ENCODE measurements at regions not wholly inside any gene's neighbourhood (a gene's known extent, or its start where the extent isn't known, plus 50 kb on each side); places are given as distances from the start of the nearest gene placed in this dataset.

GRCh38 chr16:54808890-54809289 lies 121.8 kb upstream of the IRX5 start:
- no peak for TF ChIP-seq MYC (IDR thresholded peaks at IDR 0.05; ENCODE audit: low read depth, low read length)
- TF ChIP-seq CTCF (IDR thresholded peaks at IDR 0.05; ENCODE audit: low read depth, low read length), result no peak
- TF ChIP-seq POLR2A (IDR thresholded peaks at IDR 0.05; ENCODE audit: extremely low read depth, insufficient read length), result no peak
- TF ChIP-seq MAX (IDR thresholded peaks at IDR 0.05; ENCODE audit: low read depth, low read length), result no peak
